Uterus (tissue), 3 donors: ENCODE measurements at regions not wholly inside any gene's neighbourhood (a gene's known extent, or its start where the extent isn't known, plus 50 kb on each side); places are given as distances from the start of the nearest gene placed in this dataset.

Experiments used
- DNase-seq, 2 donors: peaks; one replicate each; pipeline ENCODE4 v3.0.0-alpha.2; 2019 to 2020
- H3K27ac ChIP-seq, 2 donors: fragments of 200-600 bp; sonication (generic); 1 replicate in 1 of 2; 2 replicates in 1 of 2; pipeline ENCODE4 v1.5.1; 2016 to 2018
- H3K27me3 ChIP-seq, 2 donors: fragments of 200-600 bp; sonication (generic); one replicate each; pipeline ENCODE4 v1.5.1; 2018 to 2019; ENCODE audit warnings: control low read depth in 1 of 2
- H3K36me3 ChIP-seq, 2 donors: fragments of 200-600 bp; sonication (generic); one replicate each; pipeline ENCODE4 v1.5.1; 2019; ENCODE audit warnings: control low read depth in 1 of 2
- H3K4me1 ChIP-seq, 2 donors: fragments of 200-600 bp; sonication (generic); one replicate each; pipeline ENCODE4 v1.5.1; 2018 to 2019; ENCODE audit warnings: control low read depth in 1 of 2
- H3K4me3 ChIP-seq, 2 donors: fragments of 200-600 bp; sonication (generic); 1 replicate in 1 of 2; 2 replicates in 1 of 2; pipeline ENCODE4 v1.5.1; 2018 to 2019; ENCODE audit warnings: mild to moderate bottlenecking in 1 of 2
- H3K9me3 ChIP-seq, 2 donors: fragments of 200-600 bp; sonication (generic); one replicate each; pipeline ENCODE4 v1.5.1; 2019; ENCODE audit warnings: control low read depth in 1 of 2
- CTCF ChIP-seq, 4 experiments: fragments of 200-600 bp in 2 of 4; fragments of 450-650 bp in 2 of 4; sonication (generic) in 2 of 4; IDR thresholded peaks; one replicate each; pipeline ENCODE4 v1.5.1; 2016 to 2019; ENCODE audit warnings: antibody characterized with exemption in 4 of 4, mild to moderate bottlenecking in 2 of 4, moderate library complexity in 1 of 4
- POLR2A ChIP-seq, 2 donors: fragments of 450-650 bp; IDR thresholded peaks; one replicate each; pipeline ENCODE4 v1.6.1; 2016; ENCODE audit warnings: antibody characterized with exemption in 2 of 2, mild to moderate bottlenecking in 1 of 2, moderate library complexity in 1 of 2
- intact Hi-C: fragments of 100-400 bp; cut with DNase I; formaldehyde crosslinking; loops from one replicate; pipeline ENCODE4 v1.15.1; 2023; ENCODE audit warnings: low total_unique reads
- donor health status: DM: yes; HTN: yes; CAD: no.

GRCh38 chr1:29962336-29962735 is 726.0 kb downstream of the PTPRU start:
- H3K27me3 ChIP-seq: no peaks in the 10 kb centered on the region
- no peak overlapping the region for H3K27ac ChIP-seq
- DNase-seq: no peak
- TF ChIP-seq CTCF (IDR thresholded peaks at IDR 0.05): no peak
- TF ChIP-seq POLR2A (IDR thresholded peaks at IDR 0.05): no peak
- no peaks in the 10 kb centered on the region for H3K4me1 ChIP-seq
- intact Hi-C loops: no loop called here
- H3K36me3 ChIP-seq: no peaks in the 10 kb centered on the region
- H3K9me3 ChIP-seq: no peaks in the 10 kb centered on the region
- no peak overlapping the region for H3K4me3 ChIP-seq

- no peaks in the 10 kb centered on the region for H3K27me3 ChIP-seq
- H3K9me3 ChIP-seq: no peaks in the 10 kb centered on the region
- no peak overlapping the region for H3K4me3 ChIP-seq
- TF ChIP-seq POLR2A (IDR thresholded peaks at IDR 0.05) (no peak), CTCF (IDR thresholded peaks at IDR 0.05) (no peak)
- DNase-seq: no peak
- intact Hi-C loops: no loop called here
- no peaks in the 10 kb centered on the region for H3K36me3 ChIP-seq
- no peaks in the 10 kb centered on the region for H3K4me1 ChIP-seq
- H3K27ac ChIP-seq: no peak overlapping the region
Measured at GRCh38 chr1:29961293-29962059, 725.2 kb downstream of the PTPRU start.

- Histone ChIP-seq H3K27me3 (no peaks in the 10 kb centered on the region), H3K27ac (no peak overlapping the region), H3K4me3 (no peak overlapping the region), H3K9me3 (no peaks in the 10 kb centered on the region), H3K36me3 (no peaks in the 10 kb centered on the region), H3K4me1 (no peaks in the 10 kb centered on the region)
- DNase-seq: no peak
- TF ChIP-seq CTCF (IDR thresholded peaks at IDR 0.05): no peak
- TF ChIP-seq POLR2A (IDR thresholded peaks at IDR 0.05): no peak
- intact Hi-C loops: no loop called here
Measured at GRCh38 chr1:29960876-29961275, 724.6 kb downstream of the PTPRU start.

GRCh38 chr1:29960156-29960755 is 723.9 kb downstream of the PTPRU start:
- intact Hi-C loops: no loop called here
- Histone ChIP-seq H3K4me3 (no peak overlapping the region), H3K9me3 (no peaks in the 10 kb centered on the region), H3K27me3 (no peaks in the 10 kb centered on the region), H3K27ac (no peak overlapping the region), H3K4me1 (no peaks in the 10 kb centered on the region), H3K36me3 (no peaks in the 10 kb centered on the region)
- no peak for TF ChIP-seq CTCF (IDR thresholded peaks at IDR 0.05)
- TF ChIP-seq POLR2A (IDR thresholded peaks at IDR 0.05): no peak
- DNase-seq: no peak

GRCh38 chr1:29959356-29959755 is 723.0 kb downstream of the PTPRU start:
- intact Hi-C loops: no loop called here
- H3K36me3 ChIP-seq: no peaks in the 10 kb centered on the region
- no peaks in the 10 kb centered on the region for H3K9me3 ChIP-seq
- DNase-seq: no peak
- no peak overlapping the region for H3K4me3 ChIP-seq
- TF ChIP-seq POLR2A (IDR thresholded peaks at IDR 0.05) (no peak), CTCF (IDR thresholded peaks at IDR 0.05) (no peak)
- H3K4me1 ChIP-seq: no peaks in the 10 kb centered on the region
- H3K27ac ChIP-seq: no peak overlapping the region
- no peaks in the 10 kb centered on the region for H3K27me3 ChIP-seq
